ENCODE measurements at regions not wholly inside any gene's neighbourhood (a gene's known extent, or its start where the extent isn't known, plus 50 kb on each side); places are given as distances from the start of the nearest gene placed in this dataset.

DNA sequence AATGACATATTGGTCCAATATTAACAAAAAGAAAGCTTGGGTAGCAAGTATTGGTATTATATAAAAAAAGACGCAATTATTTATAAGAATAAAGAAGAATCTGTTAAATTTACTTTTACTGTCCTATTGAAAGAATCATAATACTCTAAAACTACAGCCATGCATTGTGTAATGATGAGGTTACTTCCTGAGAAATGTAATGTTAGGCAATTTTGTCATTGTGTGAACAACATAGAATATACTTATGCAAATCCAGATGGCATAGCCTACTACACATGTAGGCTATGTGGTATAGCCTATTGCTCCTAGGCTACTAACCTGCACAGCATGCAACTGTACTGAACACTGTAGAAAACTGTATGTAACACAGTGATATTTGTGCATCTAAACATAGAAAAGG is 121.2 kb upstream of the PTGFR start:
- peaks cover 0 to 11% of the 10 kb centered on the region in 2 donors for H3K9me3 Mint-ChIP-seq
- no peaks in the 10 kb centered on the region for H3K36me3 ChIP-seq (ENCODE audit: control insufficient read depth, insufficient read depth, low read length)
- intact Hi-C loops (cut with micrococcal nuclease) = no loop called here
- H3K4me1 ChIP-seq (ENCODE audit: control insufficient read depth, insufficient read depth, low read length) = no peaks in the 10 kb centered on the region
- H3K27ac Mint-ChIP-seq = no peak overlapping the region
- no peaks in the 10 kb centered on the region for H3K9me3 ChIP-seq (ENCODE audit: control insufficient read depth, insufficient read depth, low read length)
- no peaks in the 10 kb centered on the region for H3K4me1 Mint-ChIP-seq
- ATAC-seq (no peak), DNase-seq (no peak)
- H3K27me3 ChIP-seq (ENCODE audit: control insufficient read depth, insufficient read depth, low read length) = no peaks in the 10 kb centered on the region
- WGBS (ENCODE audit: insufficient coverage) = no CpG with 5 or more reads among the region's 1 CpG
- H3K4me3 ChIP-seq (ENCODE audit: low read length) = no peak overlapping the region
- H3K27me3 Mint-ChIP-seq (ENCODE audit: low read depth in 2 of 2) = no peaks in the 10 kb centered on the region
- H3K36me3 Mint-ChIP-seq = no peaks in the 10 kb centered on the region
- H3K27ac ChIP-seq (ENCODE audit: low read length) = no peak overlapping the region
- TF ChIP-seq, protein P1, sequence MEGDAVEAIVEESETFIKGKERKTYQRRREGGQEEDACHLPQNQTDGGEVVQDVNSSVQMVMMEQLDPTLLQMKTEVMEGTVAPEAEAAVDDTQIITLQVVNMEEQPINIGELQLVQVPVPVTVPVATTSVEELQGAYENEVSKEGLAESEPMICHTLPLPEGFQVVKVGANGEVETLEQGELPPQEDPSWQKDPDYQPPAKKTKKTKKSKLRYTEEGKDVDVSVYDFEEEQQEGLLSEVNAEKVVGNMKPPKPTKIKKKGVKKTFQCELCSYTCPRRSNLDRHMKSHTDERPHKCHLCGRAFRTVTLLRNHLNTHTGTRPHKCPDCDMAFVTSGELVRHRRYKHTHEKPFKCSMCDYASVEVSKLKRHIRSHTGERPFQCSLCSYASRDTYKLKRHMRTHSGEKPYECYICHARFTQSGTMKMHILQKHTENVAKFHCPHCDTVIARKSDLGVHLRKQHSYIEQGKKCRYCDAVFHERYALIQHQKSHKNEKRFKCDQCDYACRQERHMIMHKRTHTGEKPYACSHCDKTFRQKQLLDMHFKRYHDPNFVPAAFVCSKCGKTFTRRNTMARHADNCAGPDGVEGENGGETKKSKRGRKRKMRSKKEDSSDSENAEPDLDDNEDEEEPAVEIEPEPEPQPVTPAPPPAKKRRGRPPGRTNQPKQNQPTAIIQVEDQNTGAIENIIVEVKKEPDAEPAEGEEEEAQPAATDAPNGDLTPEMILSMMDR (IDR thresholded peaks at IDR 0.05) = no peak
- no peak overlapping the region for H3K4me3 Mint-ChIP-seq

DNA sequence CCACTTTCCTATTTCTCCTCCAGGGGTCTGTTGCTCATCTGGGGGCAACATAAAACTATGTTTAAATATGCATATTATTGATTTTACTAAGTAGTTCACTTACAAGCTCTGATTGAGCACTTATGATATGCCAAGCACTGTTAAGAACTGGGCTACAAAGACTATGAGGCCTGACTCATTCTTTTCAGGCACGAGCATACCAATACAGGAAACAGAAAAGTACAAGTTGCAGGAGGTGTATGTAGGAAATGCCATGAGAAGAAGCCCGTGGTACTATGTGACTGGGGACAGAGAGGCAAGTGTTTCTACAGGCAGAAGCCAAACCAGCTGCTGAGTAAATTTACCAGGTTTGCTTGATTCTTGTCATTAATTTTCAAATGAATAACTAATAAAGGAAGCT is 120.4 kb upstream of the PTGFR start:
- H3K27me3 Mint-ChIP-seq (ENCODE audit: low read depth in 2 of 2) = no peaks in the 10 kb centered on the region
- Histone ChIP-seq H3K9me3 (ENCODE audit: control insufficient read depth, insufficient read depth, low read length) (no peaks in the 10 kb centered on the region), H3K36me3 (ENCODE audit: control insufficient read depth, insufficient read depth, low read length) (no peaks in the 10 kb centered on the region), H3K4me1 (ENCODE audit: control insufficient read depth, insufficient read depth, low read length) (no peaks in the 10 kb centered on the region), H3K27me3 (ENCODE audit: control insufficient read depth, insufficient read depth, low read length) (no peaks in the 10 kb centered on the region), H3K27ac (ENCODE audit: low read length) (no peak overlapping the region), H3K4me3 (ENCODE audit: low read length) (no peak overlapping the region)
- ATAC-seq (no peak), DNase-seq (no peak)
- TF ChIP-seq, protein P1 (IDR thresholded peaks at IDR 0.05) = no peak
- 13% methylated on average over 2 of the region's 2 CpGs for WGBS (ENCODE audit: insufficient coverage)
- H3K27ac Mint-ChIP-seq = no peak overlapping the region
- H3K4me1 Mint-ChIP-seq = no peaks in the 10 kb centered on the region
- H3K36me3 Mint-ChIP-seq = no peaks in the 10 kb centered on the region
- peaks cover 0 to 8% of the 10 kb centered on the region in 2 donors for H3K9me3 Mint-ChIP-seq
- intact Hi-C loops (cut with micrococcal nuclease) = no loop called here
- H3K4me3 Mint-ChIP-seq = no peak overlapping the region

DNA sequence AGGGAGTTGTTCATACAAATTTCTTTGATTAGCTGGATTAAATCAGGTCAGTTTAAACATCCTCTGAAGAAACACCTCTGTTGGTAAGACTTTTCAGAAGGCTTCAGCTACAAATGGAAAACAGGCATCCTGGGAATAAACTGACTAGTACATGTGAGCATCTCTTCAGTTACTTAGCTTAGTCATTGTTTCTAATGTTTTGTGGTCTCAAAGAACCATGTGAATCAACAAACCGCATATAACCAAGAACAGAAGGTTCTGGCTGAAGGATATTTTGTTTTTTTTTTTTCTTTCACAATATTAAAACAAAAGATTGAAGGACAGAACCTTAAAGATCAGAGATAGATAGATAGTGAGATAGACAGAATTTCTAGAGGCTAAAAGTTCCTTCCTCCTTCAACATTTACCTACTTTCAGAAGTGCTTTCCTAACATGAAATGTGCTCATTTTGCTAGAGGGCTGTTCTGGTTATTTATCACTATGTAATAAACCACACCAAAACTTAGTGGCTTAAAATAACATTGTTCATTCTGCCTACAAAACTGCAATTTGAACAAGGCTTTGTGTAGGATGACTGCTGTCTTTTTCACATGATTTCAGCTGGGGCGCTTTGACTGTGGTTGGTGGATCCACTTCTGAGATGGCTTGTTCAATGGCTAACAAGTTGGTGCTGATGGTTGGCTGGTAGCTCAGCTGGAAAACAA is 119.8 kb upstream of the PTGFR start:
- Histone ChIP-seq H3K36me3 (ENCODE audit: control insufficient read depth, insufficient read depth, low read length) (no peaks in the 10 kb centered on the region), H3K27ac (ENCODE audit: low read length) (no peak overlapping the region), H3K9me3 (ENCODE audit: control insufficient read depth, insufficient read depth, low read length) (no peaks in the 10 kb centered on the region), H3K4me1 (ENCODE audit: control insufficient read depth, insufficient read depth, low read length) (no peaks in the 10 kb centered on the region), H3K4me3 (ENCODE audit: low read length) (no peak overlapping the region), H3K27me3 (ENCODE audit: control insufficient read depth, insufficient read depth, low read length) (no peaks in the 10 kb centered on the region)
- 86% methylated on average over 1 of the region's 2 CpGs for WGBS (ENCODE audit: insufficient coverage)
- H3K27me3 Mint-ChIP-seq (ENCODE audit: low read depth in 2 of 2) = no peaks in the 10 kb centered on the region
- no peak overlapping the region for H3K27ac Mint-ChIP-seq
- peaks cover 0 to 8% of the 10 kb centered on the region in 2 donors for H3K9me3 Mint-ChIP-seq
- H3K4me3 Mint-ChIP-seq = no peak overlapping the region
- no peaks in the 10 kb centered on the region for H3K36me3 Mint-ChIP-seq
- intact Hi-C loops (cut with micrococcal nuclease) = no loop called here
- H3K4me1 Mint-ChIP-seq = no peaks in the 10 kb centered on the region
- ATAC-seq (no peak), DNase-seq (no peak)
- TF ChIP-seq, protein P1 (IDR thresholded peaks at IDR 0.05) = no peak

DNA sequence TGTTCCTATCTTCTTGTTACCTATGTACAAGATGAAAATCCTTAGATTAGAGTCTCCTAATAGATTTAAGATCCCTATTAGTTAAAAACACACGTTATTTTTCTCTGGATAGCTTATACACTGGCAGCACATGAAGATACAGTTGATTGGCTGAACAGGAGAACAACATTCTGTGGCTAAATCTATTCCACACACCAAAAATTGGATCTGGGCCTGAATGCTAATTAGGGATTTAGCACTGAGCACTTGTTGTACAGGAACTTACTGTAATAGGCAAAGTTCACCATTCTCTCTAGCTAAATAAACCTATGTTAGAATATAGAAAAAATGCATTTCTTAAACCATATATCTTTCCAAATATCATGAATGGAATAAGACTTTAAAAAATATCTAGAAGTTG is 117.1 kb upstream of the PTGFR start:
- intact Hi-C loops (cut with micrococcal nuclease) = no loop called here
- Mint-ChIP-seq H3K9me3 (peaks cover 0 to 7% of the 10 kb centered on the region in 2 donors), H3K36me3 (no peaks in the 10 kb centered on the region), H3K27me3 (ENCODE audit: low read depth in 2 of 2) (no peaks in the 10 kb centered on the region), H3K4me1 (no peaks in the 10 kb centered on the region), H3K4me3 (no peak overlapping the region), H3K27ac (no peak overlapping the region)
- Histone ChIP-seq H3K4me1 (ENCODE audit: control insufficient read depth, insufficient read depth, low read length) (no peaks in the 10 kb centered on the region), H3K27ac (ENCODE audit: low read length) (no peak overlapping the region), H3K27me3 (ENCODE audit: control insufficient read depth, insufficient read depth, low read length) (no peaks in the 10 kb centered on the region), H3K4me3 (ENCODE audit: low read length) (no peak overlapping the region), H3K9me3 (ENCODE audit: control insufficient read depth, insufficient read depth, low read length) (no peaks in the 10 kb centered on the region), H3K36me3 (ENCODE audit: control insufficient read depth, insufficient read depth, low read length) (no peaks in the 10 kb centered on the region)
- 80% methylated on average over 1 of the region's 1 CpG for WGBS (ENCODE audit: insufficient coverage)
- no peak for ATAC-seq
- TF ChIP-seq, protein P1 (IDR thresholded peaks at IDR 0.05) = no peak
- no peak for DNase-seq

All from natural killer cell (primary cell).